HG03457 (cell line): ENCODE measurements at regions not wholly inside any gene's neighbourhood (a gene's known extent, or its start where the extent isn't known, plus 50 kb on each side); places are given as distances from the start of the nearest gene placed in this dataset.

Experiments used
- ATAC-seq: cut with Tn5 transposase; IDR thresholded peaks from one replicate; pipeline ENCODE4 v1.9.1; 2021; ENCODE audit warnings: moderate number of reproducible peaks; ENCODE audit not compliant: unreplicated experiment

GRCh38 chr11:16448123-16448717 is 91.9 kb upstream of the SOX6 start:
- no peak for ATAC-seq

- ATAC-seq: no peak
These were observed 85.1 kb upstream of the SOX6 start for GRCh38 chr11:16441461-16441860.

GRCh38 chr11:16440136-16440535 is 83.8 kb upstream of the SOX6 start:
- ATAC-seq: no peak

GRCh38 chr11:16434036-16434435 is 77.7 kb upstream of the SOX6 start:
- no peak for ATAC-seq

- no peak for ATAC-seq
These were observed 74.3 kb upstream of the SOX6 start for GRCh38 chr11:16430674-16431073.

GRCh38 chr11:16421826-16422225 is 65.5 kb upstream of the SOX6 start:
- no peak for ATAC-seq

- ATAC-seq: no peak
These were observed 62.2 kb upstream of the SOX6 start for GRCh38 chr11:16418428-16419097.

GRCh38 chr11:16412525-16413172 is 56.3 kb upstream of the SOX6 start:
- ATAC-seq: no peak

- no peak for ATAC-seq
These were observed 54.1 kb upstream of the SOX6 start for GRCh38 chr11:16410479-16410878.

GRCh38 chr11:16408619-16409018 is 52.3 kb upstream of the SOX6 start:
- no peak for ATAC-seq

- no peak for ATAC-seq
These were observed 49.9 kb upstream of the SOX6 start for GRCh38 chr11:16406226-16406625.
